ENCODE measurements at regions not wholly inside any gene's neighbourhood (a gene's known extent, or its start where the extent isn't known, plus 50 kb on each side); places are given as distances from the start of the nearest gene placed in this dataset.

DNA sequence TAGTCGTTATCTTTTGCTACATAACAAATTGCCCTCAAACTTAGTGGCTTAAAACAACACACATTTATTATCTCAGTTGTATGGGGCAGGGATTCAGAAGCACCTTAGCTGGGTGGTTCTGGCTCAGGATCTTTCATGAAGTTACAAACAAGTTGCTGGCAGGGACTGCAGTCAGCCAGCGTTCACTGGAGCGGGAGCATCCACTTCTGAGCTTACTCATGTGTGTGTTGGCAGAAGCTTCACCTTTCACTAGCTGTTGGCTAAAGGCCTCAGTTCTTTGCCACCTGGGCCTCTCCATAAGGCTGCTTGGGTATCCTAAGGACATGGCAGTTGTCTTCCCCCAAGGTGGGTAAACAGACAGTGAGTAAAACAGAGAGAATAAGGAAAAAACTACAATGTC, 365.7 kb downstream of the RPS29 start:
- no peak for DNase-seq

DNA sequence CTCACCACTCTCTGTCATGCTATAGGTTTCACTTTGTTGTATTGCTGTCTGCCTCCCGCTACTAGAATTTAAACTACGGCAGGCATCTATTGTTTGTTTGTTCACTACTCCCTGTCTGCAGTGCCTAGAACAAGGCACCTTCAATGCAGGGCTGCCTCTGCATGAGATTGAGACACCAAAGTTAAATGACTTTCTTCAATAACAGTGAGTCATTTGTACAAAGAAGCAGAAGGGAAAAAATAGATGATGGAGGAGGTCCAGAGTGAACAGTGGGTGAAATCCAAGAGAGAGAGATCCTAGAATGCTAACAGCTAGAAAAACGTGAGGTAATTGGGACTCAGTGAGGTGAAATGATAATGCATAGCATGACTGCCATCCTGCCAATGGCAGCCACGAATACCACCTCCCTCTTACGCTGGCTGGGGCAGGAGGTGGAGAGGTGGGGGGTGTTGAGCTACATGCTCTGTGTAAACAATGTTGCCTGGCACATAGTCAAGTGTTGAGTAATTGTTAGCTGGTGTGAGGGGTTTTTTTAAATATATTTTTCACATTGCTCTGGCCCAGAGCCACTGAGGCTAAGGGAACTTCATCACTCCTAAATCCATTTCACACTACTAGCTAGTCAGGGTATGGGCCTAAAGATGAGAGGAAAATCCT, 367.6 kb downstream of the RPS29 start:
- DNase-seq, result no peak

DNA sequence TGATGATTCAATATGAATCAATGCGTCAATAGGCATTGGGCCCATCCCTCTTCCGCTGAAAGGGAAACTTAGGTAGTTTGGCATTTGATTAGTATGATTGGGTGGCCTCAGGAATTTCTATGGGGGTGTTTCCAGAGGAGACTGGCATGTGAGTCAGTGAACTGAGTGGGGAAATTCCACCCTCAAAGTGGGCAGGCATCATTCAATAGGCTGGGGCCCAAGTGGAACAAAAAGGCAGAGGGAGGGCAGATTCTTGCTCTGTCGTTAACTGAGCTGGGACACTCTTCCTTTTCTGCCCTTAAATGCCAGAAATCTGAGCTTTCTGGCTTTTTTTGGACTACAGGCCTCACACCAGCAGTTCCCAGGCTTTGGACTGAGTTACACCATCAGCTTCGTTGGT, 373.5 kb downstream of the RPS29 start:
- DNase-seq, result no peak

DNA sequence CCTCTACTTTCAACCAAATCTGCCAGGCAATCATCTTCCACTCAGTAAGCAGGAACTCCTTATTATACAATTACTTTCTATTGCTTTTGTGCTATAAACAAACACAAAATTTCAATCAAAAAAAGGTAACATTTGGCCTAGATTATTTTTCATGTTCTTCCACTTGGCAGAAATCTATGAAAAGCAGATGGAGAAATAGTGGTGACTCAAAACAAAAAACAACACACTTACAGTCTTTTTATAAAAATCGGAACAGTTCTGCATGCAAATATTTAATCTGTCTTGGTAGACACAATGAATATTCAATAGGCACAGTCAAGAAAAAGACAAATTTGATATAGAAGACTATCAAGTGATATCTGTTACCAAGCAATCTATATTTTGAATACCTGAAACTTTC, 376.8 kb downstream of the RPS29 start:
- no peak for DNase-seq

DNA sequence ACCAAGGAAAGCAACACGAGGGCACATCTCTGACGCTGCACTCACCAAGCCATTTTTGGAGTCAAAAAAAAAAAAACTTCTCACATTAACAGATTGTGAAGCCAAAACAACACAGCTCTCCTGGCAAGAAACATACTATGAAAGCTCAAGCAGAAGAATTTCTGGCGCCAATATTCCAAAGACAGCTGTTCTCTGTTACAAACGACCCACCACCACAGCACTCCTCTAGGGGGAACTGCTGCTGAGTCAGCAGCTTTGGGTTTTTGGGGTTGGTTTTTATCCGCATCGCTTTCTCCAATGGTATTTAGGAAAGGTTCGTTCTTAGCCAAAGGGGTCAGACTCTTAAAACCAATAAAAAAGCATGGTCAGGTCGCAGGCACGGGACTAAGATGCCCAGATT, 379.4 kb downstream of the RPS29 start:
- no peak for DNase-seq

DNA sequence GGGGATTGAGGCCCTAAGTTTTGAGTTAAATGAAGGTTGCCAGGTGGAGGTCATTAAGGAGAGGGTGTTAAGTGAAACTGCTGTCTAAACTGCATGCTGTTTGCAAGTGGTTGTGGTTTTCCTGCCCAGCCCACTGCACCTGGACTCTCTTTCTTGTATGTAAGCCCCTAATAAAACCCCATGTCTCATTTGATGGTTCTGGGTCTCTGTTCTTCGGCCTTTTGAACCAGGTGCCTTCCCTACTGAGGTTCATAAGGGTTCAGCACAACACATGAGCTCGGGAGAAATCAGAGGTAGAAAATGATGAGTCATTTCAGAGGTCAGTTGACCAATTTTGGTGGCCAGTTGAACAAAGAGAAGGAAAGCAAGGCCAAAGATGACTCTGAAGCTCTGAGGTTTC, 382.5 kb downstream of the RPS29 start:
- DNase-seq, result no peak

DNA sequence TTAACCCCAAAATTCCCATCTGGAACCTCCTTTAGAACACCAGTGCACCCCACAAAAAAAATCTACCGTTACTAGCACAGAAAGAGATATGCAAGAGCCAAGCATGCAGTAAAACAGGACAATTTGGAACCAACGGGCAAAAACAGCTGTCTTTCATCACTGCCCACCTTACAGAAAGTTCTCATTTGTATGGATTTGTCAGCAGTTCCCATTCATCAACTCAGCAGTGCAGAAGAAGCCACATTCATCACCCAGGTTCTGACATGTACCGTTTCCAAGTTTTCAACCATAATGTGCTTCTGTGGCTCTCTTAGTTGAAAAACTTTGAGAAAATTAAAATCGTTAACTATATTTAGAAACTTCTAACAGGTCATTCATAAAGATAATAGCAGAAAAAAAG, 387.0 kb downstream of the RPS29 start:
- DNase-seq, result no peak

DNA sequence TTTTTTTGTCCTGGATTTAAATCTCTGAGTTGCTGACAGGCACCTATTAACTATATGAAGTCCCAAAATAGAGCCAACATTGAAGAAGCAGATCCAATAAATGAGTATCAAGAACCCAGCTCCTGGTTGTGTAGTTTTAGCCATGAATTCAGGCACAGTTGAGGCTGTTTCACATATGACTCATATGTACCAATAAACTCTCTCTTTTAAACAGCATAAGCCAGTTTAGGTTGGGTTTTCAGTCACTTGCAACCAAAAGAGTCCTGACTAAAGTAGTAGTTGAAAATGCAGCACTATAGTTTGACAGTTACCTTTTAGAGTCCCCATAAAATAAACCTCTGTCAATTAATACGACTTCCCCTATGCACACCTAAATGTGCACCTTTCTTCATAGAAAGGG, 389.9 kb downstream of the RPS29 start:
- no peak for DNase-seq

DNA sequence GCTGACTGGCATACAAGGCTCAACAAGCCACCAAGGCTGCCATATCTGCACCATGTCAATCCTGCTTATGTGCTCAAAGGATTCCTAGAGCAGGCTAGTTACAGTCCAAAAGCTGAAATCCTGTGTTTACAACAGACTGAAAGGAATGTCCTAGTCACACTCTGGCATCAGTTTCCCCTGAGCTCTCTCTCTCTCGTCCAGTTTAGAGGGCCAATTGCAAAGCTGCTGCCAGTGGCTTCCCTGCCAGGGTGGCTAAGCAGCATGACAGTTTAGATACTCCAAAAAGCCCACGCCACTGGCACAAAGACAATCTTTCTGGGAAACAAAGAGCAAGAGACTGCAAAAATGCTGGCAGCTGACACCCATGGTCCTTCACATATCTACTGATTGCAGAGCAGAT, 392.1 kb downstream of the RPS29 start:
- no peak for DNase-seq

DNA sequence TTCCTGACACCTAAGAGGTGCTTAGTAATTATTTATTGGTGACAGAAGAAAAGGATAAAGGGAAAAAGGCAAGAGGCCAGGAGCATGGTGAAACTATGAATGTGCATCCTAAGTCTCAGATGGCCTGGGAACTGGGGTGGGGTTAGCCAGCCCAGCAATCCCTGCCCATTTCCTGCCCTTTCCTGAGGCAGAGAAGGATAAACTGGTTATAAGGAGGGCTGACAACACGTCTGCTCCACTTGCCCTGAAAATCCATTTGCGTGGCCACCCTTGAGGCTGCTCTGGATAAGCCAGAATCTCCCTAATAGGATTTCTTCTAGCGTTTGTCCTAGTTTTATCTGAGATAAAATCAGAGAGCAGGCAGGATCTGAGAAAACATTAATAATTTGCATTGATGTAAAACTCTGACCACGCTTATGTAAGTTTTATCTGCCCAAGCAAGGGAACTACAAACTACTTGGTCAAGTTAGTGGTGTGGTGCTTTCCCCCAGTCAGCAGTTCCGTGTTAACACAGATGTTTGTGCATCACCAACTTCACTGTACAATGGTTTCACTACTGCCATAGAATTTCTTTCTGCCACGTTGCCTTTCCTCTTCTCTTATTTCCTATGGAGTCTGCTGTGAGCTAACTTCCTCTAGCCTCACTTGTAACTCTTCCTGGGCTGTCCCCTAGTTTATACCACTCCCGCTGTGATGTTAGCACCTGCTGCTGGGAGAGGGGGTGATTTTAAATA, 392.7 kb downstream of the RPS29 start:
- DNase-seq, result no peak

DNA sequence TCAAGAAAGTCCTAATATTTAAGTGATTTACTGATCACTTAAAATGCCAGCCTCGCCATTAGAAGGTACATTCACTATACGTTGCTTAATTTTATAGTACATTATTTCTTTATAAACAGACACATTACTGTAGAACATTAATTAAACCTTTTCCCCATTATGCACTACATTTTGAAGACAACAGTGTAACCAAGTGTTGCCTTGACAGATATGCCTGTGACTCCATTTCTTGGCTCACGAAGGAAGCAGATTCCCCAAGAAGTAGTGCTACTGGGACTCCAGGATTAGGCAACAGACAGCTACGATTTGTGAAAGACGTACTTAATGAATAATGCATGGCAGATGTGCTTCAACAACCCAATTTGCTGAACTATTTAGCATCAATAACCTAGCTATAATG, 394.8 kb downstream of the RPS29 start:
- DNase-seq, result no peak

DNA sequence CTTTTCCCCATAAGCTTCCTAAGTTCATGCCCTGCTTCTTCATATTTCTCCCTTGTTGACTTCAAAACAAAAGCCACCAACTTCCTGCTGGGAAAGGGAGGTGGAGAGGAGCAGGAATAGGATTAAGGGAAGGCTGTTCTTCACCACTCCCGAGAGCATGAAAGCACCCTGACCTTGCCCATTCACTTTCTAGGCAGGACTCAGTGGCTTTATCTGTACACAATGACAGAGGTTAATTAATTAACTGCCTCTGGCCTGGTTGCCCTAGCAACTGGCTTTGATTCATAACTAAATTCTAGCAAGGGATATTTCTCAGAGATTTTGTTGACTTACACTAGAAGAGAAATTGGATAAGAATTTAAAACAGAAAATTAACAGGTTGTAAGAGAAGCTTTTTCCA, 396.8 kb downstream of the RPS29 start:
- no peak for DNase-seq

DNA sequence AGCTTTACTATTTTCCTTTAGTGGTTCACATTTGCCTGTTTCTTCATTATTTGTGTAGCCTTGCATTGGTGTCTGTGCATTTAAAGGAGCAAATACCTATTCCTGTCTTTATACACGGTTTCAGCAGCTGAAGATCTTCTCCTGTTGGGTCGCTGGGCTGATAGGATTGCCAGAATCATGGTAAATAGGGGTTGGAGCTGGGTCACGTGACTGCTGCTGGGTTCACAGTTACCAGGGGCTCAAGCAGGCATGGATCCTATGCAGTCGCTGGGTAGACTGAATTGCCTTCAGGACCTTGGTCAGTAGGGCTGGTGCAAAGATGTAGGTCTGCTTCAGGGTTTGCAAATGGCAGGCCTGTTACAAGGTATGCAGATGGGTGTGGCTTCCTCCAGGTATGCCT, 398.4 kb downstream of the RPS29 start:
- no peak for DNase-seq

DNA sequence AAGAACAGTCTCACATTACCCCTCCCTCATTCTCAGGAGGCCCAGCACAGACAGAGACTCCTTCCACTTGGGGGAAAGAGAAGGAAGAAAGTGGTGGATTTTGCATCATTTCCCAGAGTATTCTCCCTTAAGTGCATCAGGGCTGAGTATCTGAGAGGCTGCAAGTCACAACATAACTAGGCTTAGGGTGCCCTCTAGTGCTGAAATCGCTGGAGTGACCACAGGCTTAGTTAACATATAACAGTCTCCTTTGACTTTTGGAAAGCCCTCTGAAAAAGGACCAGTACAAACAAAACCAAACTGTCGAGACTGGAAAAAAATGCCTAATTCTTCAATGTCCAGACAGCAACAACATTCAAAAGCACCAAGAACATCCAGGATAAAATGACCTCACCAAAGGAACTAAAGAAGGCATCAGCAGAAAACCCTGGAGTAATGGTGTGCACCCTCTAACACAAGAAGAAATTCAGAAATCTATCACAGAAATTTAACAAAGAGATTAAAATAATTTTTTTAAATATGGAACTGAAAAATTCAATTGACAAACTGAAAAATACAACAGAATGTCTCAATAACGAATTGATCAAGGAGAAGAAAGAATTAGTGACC, 412.3 kb downstream of the RPS29 start:
- peak; percentile 46 for DNase-seq

DNA sequence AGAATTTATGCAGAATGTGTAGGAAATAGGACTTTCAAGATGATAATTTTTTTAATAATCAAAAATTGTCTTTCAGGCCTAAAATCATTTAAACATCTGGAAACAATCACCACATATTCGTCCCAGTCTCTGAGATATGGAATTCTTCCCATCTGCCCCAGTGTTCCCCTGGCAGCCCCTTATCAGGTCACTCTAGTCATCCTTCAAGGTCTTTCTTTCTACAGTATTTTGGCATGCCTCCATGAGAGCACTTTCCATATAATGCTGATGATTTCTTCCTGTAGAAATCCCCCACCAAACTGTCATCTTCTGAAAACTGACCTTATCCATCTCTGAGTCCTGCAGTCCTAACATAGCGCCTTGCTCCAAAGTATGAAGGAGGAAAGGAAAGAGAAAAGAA, 422.1 kb downstream of the RPS29 start:
- DNase-seq, result no peak

DNA sequence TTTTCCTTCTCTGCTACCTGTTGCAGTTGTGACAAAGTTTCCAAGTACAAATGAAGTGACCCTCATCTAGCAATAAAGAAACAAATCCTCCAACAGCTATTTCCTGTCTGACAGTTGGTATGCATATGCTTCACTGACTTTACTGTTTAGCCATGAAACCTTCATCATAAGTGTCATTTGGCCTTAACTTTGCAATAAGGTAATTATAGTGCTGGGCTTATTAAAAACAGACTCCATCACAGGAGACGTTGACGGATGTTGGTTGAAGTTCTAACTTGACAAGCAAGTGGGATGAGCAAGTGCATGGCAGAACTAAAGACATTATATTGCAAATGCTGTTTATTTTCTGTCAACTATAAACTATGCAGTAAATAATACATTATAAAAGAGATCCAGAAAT, 425.2 kb downstream of the RPS29 start:
- no peak for DNase-seq

DNA sequence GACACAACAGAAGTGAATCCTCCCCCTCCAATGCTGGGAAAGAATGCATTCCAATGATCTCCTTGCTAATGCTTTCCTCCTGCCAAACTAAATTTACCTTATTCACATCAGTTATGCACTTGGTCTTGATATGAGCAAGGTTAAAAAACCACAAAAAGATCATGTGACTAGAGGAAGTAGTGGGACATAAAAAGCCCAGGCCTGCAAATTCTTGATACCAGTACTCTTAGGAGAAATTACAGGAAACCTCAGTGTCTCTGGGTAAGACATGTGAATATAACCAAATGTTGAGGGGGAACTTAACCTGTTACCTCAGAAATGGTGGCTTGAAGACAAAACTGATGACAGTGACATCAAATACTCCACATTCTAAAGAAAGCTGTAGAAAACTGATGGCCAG, 427.1 kb downstream of the RPS29 start:
- no peak for DNase-seq

DNA sequence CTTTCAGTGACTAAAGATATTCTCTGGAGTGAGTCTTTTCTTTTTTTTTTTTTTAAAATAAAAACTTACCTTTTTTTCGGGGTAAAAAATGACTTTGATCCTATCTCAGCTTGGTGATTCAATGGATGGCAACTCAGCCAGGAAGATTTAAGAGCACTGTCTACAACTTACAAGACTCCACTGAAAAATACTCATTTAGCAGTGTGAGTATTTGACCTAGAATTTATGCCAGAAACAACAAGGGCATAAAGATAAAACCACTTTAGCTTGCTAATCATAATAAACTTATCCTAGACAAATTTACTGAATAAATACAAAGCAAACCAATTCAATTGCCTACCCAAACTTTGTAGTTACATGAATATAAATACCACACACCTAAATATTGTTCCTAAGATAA, 446.6 kb downstream of the RPS29 start:
- no peak for DNase-seq

DNA sequence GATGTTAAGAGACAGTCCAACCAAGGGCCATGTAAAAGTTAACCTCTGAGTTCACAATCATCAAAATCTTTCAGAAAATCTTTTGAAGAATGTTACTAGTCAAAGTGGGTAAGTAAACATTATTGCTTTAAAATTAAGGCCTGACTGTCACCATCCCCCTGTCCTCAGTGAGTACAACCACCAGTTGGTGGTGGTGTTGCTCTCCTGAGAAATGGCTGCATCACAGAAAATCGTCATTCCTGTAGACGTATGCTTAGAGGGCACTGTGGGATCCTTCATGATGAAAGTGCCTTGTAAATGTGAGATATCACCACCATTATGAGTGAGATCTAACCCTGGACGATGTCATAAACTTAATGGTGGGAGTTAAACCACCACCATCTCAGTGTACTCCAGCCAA, 451.2 kb downstream of the RPS29 start:
- DNase-seq, result no peak

DNA sequence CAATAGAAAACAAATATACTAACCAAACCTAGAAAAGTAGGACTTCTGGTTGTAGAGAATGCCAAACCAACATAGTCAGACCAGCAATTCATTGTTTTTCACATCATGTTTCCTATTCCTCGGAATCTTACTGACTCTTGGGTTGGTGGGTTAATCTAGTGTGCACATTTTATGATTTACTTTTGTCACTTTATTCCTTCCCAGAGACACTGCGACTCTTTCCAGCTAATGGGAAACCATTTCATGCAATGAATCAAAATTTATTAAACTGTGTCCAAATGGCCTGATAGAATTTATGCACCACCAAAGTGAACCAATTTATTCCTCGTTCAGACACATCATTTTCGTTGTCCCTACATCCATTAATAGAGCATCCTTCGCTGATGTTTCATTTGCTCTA, 464.9 kb downstream of the RPS29 start:
- no peak for DNase-seq

DNA sequence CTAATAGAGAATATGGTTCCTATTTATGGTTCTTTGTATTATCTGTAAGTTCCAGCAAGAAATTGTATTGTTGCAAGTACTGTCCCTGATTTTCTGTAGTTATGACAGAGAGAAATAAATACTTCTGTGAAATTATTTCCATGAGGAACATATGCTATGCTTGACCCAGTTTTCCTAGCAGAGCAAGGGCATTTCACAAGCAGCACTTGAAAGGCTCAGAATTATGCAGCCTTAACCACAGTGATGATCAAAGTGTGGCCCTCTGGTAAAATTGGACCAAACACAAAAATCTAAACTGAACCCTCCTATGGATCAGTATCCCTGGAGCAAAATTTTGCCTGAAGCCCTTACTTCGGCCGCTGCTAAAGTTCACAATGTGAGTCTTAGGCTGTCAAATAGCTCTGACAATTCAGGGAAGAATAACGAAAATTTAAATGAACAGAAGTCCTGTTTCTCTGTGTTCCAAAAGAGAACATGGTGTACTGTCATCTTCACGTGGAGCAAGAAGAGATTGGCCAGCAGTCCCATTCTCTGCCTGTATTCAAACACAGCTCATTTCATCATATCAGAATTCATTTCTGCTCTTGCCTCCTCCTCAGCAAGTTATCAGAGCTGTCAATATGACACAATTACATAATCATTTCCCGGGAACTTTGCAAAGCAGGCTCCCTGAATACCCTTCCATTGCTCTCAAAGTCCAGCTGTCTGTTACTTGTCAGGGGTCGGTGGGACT, 471.9 kb downstream of the RPS29 start:
- DNase-seq, result no peak

DNA sequence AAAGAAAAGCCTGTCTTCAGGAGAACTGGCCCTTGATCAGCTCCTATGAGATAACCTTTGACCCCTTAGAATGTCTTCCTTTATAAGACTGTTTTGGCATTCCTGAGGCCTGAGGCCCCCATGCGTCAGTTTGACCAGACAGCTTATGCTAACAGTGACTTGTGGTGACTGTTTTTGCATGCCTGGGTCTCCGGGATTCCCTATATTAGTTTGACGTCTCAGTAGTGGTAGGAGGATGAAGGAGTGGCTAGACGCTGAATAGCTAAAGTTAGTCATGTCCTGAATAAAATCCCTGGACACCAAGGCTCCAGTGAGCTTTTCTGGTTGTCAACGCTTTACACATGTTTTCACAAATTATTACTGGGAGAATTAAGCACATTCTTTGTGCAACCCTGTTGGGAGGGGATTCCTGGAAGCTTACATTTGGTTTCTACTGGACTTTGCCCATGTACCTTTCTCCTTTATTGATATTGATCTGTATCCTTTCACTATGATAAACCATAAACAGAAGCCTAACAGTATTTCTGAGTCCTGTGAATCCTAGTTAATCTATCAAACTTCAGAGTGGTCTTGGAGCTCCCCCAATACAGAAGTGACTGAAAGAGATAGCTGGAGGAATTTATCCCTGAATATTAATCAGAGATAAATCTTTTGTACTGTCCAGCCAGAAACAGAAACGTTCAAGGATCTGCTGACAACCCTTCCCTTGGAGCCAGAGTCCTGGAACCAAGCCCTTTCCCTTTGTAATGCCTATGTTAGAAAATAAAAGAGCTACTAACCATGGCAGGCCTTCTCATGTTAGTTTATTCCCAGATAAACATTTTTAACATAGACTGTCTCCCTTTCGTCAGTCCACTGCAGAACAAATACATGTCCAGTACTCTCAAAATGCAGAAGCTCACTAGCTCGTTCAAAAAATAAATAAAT, 479.2 kb downstream of the RPS29 start:
- no peak for DNase-seq

DNA sequence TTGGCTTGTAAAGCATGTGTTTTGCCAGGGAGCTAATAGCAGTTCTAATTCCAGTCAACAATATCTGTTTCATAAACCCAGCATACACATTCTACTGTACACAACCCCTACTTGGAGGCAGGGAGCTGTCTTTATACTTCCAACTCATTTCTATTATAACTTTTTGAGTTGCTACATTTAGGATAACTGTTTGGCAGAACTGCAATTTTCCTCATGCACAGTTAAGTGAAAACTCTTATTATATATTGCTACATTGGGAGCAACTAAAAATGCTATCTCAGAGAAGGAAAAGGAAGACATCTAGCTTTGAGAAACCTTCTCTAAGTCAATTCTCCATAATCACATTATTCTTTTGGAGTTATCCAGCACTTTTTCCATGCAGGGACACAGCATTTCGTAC, 480.2 kb downstream of the RPS29 start:
- no peak for DNase-seq

Measured in NCI-H1092 treated with DMSO at 0.1 percent for 48 hours (cell line).